Right atrium auricular region (tissue), 2 donors: ENCODE measurements at regions not wholly inside any gene's neighbourhood (a gene's known extent, or its start where the extent isn't known, plus 50 kb on each side); places are given as distances from the start of the nearest gene placed in this dataset.

Source experiments
- DNase-seq: peaks from one replicate; pipeline ENCODE4 v3.0.0-alpha.2; 2019; ENCODE audit warnings: low spot score
- H3K27ac ChIP-seq, 2 donors: fragments of 200-600 bp; sonication (generic); 1 replicate in 1 of 2; 2 replicates in 1 of 2; pipeline ENCODE4 v1.5.1; 2016 to 2019
- H3K27me3 ChIP-seq, 2 donors: fragments of 200-600 bp; sonication (generic); one replicate each; pipeline versions ENCODE4 v1.5.1 to v1.6.0; 2017 to 2019
- H3K36me3 ChIP-seq: fragments of 200-600 bp; sonication (generic); one replicate; pipeline ENCODE4 v1.5.1; 2016
- H3K4me1 ChIP-seq, 2 donors: fragments of 200-600 bp; sonication (generic); one replicate each; pipeline versions ENCODE4 v1.5.1 to v1.6.0; 2017 to 2019
- H3K4me3 ChIP-seq, 2 donors: fragments of 200-600 bp; sonication (generic); 1 replicate in 1 of 2; 2 replicates in 1 of 2; pipeline ENCODE4 v1.5.1; 2017 to 2019; ENCODE audit warnings: mild to moderate bottlenecking in 1 of 2, moderate library complexity in 1 of 2
- H3K9me3 ChIP-seq, 2 donors: fragments of 200-600 bp; sonication (generic); one replicate each; pipeline ENCODE4 v1.5.1; 2019
- TF ChIP-seq, protein P1 (sequence below), 2 donors: fragments of 200-600 bp; sonication (generic); IDR thresholded peaks; one replicate each; pipeline ENCODE4 v1.5.1; 2019; ENCODE audit warnings: antibody characterized with exemption in 2 of 2

DNA sequence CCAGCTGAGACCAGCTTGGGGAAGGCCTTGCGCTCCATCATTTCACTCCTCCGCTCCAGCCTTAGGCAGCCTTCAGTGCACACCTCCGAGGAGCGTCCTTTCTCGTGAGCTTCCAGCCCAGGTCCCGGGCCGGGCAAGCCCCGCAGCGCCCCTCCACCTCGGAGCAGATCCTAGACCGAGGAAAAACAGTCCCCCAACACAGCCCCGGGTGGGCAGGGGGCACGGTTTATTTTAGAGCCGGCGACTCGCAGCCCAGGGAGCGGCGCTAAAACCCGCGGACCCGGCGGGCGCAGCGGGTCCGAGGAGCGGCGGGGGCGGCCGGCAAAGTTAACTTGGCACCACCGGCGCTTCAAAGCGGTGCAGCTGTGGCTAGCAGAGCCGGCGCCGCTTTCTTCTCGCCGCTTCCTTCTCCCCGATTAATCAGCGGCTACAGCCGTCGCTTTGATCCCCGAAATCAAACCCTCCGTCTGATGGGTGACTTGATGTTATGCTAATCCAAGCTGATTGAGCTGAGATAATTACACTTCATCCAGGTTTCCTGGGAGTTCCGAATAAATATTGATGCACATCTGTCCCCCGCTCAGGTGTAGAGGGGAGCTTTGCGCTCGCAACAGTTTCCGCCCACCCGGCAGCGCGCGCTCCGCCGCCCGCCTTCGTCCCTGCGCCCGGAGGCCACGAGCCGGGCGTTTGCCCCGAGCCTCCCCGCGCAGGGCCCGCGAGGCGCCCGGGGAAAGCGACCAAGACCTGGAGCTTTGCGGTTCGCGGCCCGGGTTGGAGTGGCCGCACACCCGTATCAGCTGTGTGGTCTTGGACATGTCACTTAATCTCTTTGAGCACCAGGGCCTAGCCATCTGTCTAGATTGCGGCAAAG is 192.7 kb downstream of the BUD13 start:
- H3K27me3 ChIP-seq: peaks cover 7 to 13% of the 10 kb centered on the region in 2 donors
- no peak overlapping the region for H3K27ac ChIP-seq
- H3K36me3 ChIP-seq: no peaks in the 10 kb centered on the region
- TF ChIP-seq, protein P1, sequence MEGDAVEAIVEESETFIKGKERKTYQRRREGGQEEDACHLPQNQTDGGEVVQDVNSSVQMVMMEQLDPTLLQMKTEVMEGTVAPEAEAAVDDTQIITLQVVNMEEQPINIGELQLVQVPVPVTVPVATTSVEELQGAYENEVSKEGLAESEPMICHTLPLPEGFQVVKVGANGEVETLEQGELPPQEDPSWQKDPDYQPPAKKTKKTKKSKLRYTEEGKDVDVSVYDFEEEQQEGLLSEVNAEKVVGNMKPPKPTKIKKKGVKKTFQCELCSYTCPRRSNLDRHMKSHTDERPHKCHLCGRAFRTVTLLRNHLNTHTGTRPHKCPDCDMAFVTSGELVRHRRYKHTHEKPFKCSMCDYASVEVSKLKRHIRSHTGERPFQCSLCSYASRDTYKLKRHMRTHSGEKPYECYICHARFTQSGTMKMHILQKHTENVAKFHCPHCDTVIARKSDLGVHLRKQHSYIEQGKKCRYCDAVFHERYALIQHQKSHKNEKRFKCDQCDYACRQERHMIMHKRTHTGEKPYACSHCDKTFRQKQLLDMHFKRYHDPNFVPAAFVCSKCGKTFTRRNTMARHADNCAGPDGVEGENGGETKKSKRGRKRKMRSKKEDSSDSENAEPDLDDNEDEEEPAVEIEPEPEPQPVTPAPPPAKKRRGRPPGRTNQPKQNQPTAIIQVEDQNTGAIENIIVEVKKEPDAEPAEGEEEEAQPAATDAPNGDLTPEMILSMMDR (IDR thresholded peaks at IDR 0.05): no peak
- peaks cover 0 to 20% of the 10 kb centered on the region in 2 donors for H3K4me1 ChIP-seq
- DNase-seq: no peak
- H3K4me3 ChIP-seq: peak overlapping the region in 1 of 2 donors; percentile 8
- H3K9me3 ChIP-seq: no peaks in the 10 kb centered on the region

DNA sequence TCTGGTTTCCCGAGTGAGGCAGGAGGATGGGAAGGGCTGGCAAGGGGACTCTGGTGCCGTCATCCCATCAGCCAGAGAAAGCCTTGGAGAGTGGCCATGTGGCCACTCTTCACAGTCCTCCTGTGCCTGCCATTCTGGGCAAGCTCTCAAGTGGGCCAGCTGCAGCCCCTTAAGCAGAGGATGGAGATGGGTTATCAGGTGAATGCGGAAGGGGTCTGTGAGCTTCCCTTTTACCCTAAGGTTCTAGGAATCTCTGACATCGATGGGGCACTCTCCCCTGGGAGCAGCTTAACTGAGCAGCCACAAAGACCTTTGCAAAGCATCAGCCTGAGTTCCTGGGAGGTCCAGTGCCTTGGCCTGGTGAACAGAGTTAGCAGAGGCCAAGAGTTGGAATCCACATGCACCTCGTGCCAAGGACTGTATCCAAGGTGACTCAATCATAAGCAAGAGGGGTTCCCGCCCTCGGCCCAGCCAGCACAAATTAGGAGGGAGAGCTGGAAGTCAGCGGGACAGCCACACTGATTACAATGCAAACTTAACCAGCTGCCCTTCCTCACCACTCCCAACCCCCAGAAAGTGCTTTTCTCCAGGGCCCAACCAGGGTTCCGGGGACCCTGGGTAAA is 193.6 kb downstream of the BUD13 start:
- Histone ChIP-seq H3K9me3 (no peaks in the 10 kb centered on the region), H3K36me3 (no peaks in the 10 kb centered on the region), H3K27me3 (peaks cover 7 to 13% of the 10 kb centered on the region in 2 donors), H3K4me3 (no peak overlapping the region), H3K27ac (no peak overlapping the region), H3K4me1 (peaks cover 0 to 20% of the 10 kb centered on the region in 2 donors)
- TF ChIP-seq, protein P1 (IDR thresholded peaks at IDR 0.05): no peak
- DNase-seq: no peak

DNA sequence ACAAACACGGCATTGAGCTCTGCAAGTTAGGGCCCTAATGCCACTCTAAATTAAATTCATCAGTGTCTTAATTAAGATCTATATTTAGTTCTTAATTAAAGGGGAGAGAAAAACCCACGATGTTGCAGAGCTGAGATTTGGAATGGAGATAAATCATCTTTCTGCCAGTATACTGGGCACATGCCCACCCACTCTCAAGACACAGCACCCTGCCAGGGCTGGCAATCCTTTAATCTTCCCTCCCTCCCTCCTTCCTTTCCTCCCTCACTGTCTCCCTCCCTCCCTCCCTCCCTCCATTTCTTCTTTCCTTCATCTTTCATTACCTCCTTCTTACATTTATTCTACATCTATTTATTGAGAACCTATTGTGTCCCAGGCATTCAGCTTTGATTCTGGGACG is 194.8 kb downstream of the BUD13 start:
- no peak for DNase-seq
- Histone ChIP-seq H3K9me3 (no peaks in the 10 kb centered on the region), H3K36me3 (no peaks in the 10 kb centered on the region), H3K27ac (no peak overlapping the region), H3K4me3 (no peak overlapping the region), H3K4me1 (peaks cover 0 to 20% of the 10 kb centered on the region in 2 donors), H3K27me3 (peaks cover 7 to 13% of the 10 kb centered on the region in 2 donors)
- TF ChIP-seq, protein P1 (IDR thresholded peaks at IDR 0.05): no peak

DNA sequence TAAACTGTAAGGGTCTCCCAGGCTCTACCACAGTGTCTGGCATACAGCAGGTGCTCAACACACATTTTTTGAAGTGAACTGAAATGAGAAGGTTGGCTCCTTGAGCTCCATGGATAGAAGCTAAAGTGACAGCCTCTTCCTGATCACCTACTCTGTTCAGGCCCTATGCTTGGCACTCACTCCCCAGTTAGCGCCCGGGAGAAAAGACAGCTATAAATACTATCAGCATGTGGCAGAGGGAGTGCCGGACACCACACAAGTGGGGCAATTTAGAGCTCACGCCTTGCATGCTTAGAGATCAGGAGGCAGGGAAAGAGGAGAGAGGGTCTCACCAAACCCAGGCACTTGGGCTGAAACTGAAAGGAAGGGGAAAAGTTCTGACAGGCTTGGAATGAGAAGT is 195.5 kb downstream of the BUD13 start:
- TF ChIP-seq, protein P1 (IDR thresholded peaks at IDR 0.05): no peak
- Histone ChIP-seq H3K9me3 (no peaks in the 10 kb centered on the region), H3K27me3 (peaks cover 7 to 13% of the 10 kb centered on the region in 2 donors), H3K27ac (no peak overlapping the region), H3K4me3 (no peak overlapping the region), H3K4me1 (peaks cover 0 to 20% of the 10 kb centered on the region in 2 donors), H3K36me3 (no peaks in the 10 kb centered on the region)
- DNase-seq: no peak

- no peak for DNase-seq
- no peaks in the 10 kb centered on the region for H3K9me3 ChIP-seq
- H3K27me3 ChIP-seq: peaks cover 7 to 8% of the 10 kb centered on the region in 2 donors
- H3K27ac ChIP-seq: no peak overlapping the region
- H3K36me3 ChIP-seq: no peaks in the 10 kb centered on the region
- TF ChIP-seq, protein P1 (IDR thresholded peaks at IDR 0.05): no peak
- H3K4me1 ChIP-seq: peaks cover 0 to 20% of the 10 kb centered on the region in 2 donors
- no peak overlapping the region for H3K4me3 ChIP-seq
Observed at GRCh38 chr11:116576526-116576925, 196.3 kb downstream of the BUD13 start.
